Epithelial cell of esophagus (primary cell): ENCODE measurements at regions not wholly inside any gene's neighbourhood (a gene's known extent, or its start where the extent isn't known, plus 50 kb on each side); places are given as distances from the start of the nearest gene placed in this dataset.
A peak's percentile ranks its signal among the peaks of the same experiment; 100 is the strongest.

Experiments
- DNase-seq: peaks from one replicate; pipeline ENCODE4 v3.0.0; 2010; ENCODE audit warnings: low read depth
- H3K4me3 ChIP-seq: 2 replicates; pipeline ENCODE4 v1.5.1; 2011; ENCODE audit warnings: mild to moderate bottlenecking, low read length, control low read depth
- TF ChIP-seq, protein P1 (sequence below): IDR thresholded peaks from 2 replicates; pipeline ENCODE4 v1.5.1; 2011; ENCODE audit warnings: low read depth, mild to moderate bottlenecking, low read length, control low read depth, inconsistent platforms; ENCODE audit not compliant: insufficient read depth; ENCODE audit errors: missing control alignments

DNA sequence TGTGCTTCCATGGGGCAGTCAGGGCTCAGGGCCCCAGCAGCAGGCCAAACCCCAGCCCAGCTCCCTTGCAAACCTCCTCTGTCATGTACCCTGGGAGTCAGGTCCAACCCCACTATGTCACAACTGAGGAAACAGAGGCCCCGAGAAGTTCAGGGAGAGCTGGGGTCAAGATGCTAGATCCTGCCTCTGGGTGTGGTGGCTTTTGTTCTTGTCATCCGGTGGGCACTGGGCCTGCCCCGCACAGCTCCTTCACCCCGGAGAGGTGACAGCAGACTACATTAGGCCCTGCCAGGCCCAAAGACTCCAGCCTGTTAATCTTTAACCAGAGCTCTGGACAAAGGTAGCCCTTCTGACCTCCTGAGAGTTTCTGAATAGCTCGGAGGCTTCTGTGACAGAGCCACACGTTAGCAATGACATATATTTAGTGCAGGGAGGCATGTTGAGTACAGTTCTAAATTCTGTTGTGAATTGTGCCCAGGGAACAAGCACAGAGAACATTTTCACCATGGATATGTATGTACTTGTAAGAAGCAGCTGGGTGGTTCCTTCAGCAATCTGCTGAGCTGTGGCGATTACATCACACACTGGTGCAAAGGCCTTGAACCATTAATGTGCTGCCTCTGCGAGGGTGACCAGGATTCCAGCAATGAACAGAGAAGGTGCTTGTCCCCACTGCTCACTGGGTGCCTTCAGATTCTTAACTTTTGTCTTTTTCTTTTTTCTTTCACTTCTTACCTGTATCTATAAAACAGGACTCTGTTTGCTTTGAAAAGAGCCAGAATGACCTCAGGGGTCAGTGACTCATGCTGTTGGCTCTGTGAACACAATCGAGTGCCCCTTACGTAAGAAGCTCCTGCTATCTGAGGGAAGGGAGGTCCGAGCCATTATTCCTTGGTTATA is 102.8 kb downstream of the RHOU start:
- DNase-seq: peak; percentile 63
- TF ChIP-seq, protein P1, sequence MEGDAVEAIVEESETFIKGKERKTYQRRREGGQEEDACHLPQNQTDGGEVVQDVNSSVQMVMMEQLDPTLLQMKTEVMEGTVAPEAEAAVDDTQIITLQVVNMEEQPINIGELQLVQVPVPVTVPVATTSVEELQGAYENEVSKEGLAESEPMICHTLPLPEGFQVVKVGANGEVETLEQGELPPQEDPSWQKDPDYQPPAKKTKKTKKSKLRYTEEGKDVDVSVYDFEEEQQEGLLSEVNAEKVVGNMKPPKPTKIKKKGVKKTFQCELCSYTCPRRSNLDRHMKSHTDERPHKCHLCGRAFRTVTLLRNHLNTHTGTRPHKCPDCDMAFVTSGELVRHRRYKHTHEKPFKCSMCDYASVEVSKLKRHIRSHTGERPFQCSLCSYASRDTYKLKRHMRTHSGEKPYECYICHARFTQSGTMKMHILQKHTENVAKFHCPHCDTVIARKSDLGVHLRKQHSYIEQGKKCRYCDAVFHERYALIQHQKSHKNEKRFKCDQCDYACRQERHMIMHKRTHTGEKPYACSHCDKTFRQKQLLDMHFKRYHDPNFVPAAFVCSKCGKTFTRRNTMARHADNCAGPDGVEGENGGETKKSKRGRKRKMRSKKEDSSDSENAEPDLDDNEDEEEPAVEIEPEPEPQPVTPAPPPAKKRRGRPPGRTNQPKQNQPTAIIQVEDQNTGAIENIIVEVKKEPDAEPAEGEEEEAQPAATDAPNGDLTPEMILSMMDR: no peak
- H3K4me3 ChIP-seq: no peak overlapping the region

DNA sequence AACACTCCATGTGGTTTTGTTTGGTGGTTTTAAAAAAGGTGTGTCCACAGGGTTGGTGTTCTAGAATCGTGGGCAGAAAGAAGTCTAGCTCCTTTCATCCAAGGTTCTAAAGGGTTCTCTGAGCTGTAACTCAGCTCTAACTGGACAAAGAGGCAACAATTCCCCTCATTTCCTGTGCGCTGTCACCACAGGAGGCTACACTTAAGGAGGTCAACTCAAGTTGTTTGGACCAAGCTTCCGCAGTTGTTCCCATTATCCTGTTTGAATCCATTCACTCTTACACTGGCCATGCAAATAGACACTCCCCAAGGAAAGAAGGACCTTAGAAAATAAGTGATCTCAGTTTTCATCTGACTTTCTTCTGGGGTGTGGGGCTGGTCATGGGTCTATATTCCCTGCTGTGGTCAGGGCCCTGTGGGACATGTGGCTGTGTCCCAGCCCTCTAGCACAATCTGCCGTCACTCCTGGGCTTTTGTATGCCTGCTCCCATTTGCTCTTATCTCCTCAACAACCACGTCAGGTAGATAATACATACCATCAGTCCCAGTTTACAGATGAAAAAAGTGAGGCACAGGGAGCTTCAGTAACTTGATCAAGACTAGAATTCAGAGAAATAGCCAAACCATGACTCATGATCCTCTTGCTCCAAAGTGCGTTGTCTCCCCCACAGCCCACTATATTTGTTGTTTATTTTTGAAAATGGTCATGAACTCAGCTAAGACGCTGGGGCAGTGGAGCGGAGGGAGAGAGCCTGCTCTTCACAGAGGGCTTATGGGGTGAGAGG is 103.6 kb downstream of the RHOU start:
- TF ChIP-seq, protein P1: no peak
- DNase-seq: no peak
- H3K4me3 ChIP-seq: no peak overlapping the region

DNA sequence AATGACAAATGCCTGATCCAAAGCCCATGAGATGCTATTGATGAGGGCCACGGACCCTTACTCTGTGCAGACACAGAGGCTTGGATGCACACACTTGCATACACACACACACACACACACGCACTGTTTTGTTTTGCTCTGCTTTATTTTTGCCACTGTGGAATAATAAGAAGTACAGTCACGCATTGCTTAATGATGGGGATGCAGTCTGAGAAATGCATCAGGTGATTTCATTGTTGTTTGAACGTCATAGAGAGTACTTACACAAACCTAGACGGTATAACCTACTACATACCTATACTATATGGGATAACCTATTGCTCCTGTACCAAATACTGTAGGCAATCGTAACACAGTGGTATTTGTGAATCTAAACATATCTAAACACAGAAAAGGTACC is 104.4 kb downstream of the RHOU start:
- TF ChIP-seq, protein P1: no peak
- DNase-seq: no peak

DNA sequence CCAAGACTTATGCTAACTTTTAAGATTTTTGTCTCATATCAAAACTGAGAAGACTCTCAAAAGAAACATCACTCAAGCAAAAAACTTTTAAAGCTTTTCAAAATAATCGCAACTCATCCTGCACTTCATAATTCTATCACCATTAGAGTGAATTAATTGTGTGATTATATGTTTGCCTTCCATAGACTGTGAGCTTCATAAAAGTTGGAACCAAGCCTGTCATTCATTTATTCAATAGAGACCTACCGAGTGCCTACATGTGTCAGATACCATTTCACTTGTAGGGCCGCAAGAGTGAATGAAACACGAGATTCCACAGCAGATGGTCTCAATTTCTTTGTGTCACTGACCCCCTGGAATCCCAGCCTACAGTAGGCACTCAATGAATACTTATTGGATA is 106.4 kb downstream of the RHOU start:
- DNase-seq: no peak
- H3K4me3 ChIP-seq: no peak overlapping the region
- TF ChIP-seq, protein P1: no peak

More for the DNA sequence above, 104.4 kb downstream of the RHOU start:
- H3K4me3 ChIP-seq: no peak overlapping the region

DNA sequence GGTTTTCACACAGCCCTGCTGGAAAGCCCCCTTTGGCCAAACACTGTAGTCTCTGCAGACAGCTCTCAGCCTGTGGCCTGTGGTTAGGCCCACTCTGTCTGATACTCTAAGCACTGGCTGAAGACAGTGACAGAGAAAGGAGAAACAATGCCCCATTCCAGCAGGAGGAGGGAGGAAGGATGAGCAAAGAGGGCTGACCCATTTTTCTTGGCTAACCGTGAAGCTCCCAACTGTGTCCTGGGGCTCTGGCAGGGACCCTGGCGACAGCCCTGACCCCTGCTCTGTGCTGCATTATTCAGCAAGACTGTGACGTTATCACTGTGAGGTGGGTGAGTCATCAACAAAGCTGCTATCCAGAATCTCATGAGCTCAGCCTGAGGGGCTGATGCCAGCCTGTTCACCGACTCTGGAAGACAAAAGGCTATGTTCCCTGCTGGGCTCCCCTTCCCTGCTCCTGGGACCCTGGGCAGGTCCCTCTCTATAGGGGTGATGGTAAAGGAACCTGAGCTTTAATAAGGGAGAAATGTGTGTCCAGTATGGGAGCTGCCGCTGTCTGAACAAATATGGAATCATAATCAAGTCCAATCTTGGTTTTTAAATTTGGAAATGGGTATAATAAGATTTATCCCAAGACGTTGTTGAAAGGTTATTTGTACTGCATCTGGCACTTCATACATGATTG is 107.0 kb downstream of the RHOU start:
- DNase-seq: peak; percentile 60
- TF ChIP-seq, protein P1: no peak
- H3K4me3 ChIP-seq: no peak overlapping the region

DNA sequence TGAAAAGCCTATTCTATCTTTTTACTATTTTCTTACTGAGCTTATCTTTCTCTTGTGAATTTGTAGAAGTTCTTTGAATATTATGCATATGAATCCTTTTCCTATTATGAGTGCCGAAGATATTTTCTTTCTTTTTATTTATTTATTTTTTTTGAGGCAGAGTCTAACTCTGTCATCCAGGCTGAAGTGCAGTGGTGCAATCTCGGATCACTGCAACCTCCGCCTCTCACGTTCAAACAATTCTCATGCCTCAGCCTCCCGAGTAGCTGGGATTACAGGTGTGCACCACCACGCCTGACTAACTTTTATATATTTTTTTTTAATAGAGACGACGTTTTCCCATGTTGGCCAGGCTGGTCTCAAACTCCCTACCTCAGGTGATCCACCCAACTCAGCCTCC is 109.8 kb downstream of the RHOU start:
- H3K4me3 ChIP-seq: no peak overlapping the region
- no peak for DNase-seq
- TF ChIP-seq, protein P1: no peak
